ENCODE measurements at regions not wholly inside any gene's neighbourhood (a gene's known extent, or its start where the extent isn't known, plus 50 kb on each side); places are given as distances from the start of the nearest gene placed in this dataset.

DNA sequence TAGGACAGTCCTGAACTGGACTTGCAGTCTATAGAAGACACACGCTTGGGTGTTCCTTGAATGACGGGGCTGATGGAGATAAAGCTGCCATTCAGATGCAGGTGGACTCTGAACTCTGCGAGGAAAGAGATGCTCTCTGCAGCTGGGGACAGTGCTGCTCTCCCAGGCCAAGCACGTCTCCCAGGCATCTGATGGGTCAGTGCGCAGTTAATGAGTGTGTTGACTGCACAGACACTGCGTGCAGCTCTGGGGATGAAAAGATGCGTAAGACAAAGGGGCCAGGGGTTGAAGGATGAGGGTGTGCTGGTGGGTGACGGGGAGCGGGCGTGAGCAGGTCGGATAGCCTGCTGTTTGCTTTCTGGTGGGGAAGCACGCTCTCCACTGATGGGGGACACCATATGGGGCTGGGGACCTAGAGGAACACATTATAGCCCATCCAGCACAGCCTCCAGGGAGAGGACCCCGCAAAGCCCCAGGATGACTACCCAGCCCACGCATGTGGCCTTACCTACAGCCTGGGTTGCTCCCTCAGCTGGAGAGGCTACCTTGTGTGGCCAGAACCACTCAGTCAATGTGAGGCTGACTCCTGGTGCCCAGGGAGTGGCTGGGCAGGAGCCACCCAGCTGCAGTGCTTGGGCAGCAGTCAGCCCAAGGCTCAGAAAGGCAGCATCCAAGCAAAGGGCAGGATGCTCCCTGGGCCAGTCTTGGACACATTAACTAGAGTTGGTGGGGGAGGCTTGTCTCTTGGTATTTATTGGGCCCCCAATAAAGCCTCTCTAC lies 246.3 kb downstream of the RBFOX3 start:
- DNase-seq, result no peak

DNA sequence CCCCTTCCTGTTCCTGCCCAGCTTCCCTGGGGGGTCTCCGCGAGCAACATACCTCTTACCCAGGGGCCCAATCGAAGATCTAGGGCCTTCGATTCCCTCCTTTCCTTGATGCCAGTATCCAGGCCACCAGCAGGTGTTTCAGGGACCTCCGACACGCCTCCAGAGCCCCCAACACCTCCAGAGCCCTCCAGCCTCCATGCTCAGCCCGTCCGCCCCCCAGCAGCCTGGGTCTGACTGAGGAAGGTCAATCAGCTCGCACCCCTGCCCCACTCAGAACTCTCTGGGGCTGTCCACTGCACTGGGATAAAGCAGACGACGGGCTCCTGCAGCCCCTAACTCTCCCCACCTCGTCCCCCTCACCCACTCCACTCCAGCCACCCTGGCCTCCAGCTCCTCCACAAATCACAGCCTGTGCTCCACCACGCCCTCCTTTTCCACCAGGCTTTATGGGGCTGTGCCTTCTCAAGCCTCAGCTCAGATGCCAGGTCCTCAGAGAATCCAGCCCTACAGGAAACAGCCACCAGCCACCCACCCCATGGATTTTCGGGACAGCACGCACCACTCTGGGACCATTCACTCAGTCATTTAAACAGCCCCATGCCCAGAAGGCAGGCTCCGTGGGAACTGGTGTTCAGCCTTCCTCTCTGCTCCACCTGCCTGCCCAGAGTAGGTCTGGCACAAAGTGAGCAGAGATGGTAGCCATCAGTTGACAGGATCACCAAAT lies 247.1 kb downstream of the RBFOX3 start:
- no peak for DNase-seq

DNA sequence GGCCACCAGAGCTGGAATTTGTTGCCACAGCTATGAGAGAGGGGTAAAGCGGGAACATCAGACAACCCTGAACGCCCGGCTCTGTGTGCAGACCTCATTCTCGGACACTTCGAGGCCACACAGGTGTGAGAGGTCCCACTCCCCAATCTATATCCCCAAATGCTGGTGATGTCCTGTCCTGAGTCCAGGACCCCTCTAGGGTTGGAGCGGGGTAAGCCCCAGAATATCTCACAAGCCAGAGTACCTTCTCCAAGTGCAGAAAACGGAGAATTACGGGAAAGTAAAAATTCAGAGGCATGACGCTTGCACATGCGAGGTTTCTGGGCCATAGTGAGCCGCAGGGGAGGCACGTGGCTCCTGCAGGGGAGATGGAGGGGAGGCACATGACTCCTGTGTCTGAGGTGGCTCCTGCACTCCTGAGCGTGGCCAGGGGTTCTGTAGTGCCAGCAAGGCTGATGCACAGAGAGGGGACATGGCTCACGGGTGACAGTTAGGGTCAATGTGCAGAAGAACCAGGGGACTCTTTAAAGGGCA lies 248.0 kb downstream of the RBFOX3 start:
- no peak for DNase-seq

DNA sequence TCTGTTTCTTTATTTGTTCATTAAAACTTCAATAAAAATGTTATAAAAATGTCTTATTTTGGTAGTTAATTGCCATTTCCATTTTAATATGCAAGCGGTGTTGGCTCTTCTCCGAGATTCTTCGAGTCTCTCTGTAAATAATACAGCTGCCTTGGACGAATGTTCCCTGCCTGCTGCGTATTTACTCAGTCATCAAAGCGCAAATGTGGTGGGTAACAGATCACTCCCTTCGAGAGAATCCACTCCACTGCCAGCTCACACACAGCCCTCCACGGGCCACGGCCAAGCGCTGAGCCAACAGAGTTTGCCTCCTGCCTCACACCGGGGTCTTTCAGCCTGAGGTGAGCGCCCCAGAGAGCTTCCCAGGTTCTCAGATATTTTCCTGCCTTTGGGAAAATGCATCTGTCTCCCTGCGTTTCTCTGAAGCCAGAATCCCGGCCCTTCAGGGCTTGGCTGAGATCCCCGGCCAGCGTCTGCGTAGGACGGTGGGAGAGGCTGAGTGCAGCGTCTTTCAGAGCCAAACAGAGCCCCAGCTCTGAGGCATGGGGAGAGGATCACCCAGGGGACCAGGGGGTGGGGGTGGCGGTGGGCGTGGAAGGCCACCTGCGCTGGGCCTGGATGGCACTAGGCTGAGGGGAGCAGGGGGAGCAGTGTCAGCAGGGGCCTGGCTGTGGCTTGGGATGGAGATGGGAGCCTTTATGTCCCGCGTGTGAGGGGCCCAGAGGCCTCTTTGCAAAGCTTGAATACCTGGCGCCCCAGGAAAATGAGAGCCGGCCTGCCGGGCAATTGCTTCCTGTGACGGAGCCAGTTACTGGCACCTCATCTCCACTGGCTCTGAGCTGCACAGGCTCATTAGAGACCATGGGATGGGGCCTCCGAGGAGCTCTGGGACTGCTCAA lies 248.7 kb downstream of the RBFOX3 start:
- DNase-seq, result no peak

DNA sequence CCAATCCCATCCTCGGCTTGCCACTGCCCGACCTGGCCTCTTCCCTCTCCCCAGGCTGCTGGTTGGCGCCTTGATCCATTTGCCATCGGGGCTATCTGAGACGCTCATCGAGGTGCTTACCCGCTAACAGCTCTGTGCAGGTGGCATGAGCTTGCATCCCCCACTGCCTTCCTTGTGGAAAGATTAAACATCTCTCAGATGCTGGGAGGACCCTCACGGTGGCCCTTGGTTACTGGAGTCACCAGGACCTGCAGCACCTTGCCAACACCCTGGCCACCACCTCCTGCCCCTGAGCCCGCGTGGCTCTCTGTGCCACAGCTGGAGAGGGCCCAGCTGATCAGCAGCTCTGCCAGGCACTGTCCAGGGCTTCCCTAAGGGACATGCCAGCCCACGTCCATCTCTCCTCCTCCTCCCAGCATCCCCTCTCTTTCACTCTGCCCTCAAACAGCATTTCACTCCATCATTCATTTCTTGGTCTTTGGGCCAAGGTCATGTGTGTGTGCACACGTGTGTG lies 249.6 kb downstream of the RBFOX3 start:
- DNase-seq, result no peak

DNA sequence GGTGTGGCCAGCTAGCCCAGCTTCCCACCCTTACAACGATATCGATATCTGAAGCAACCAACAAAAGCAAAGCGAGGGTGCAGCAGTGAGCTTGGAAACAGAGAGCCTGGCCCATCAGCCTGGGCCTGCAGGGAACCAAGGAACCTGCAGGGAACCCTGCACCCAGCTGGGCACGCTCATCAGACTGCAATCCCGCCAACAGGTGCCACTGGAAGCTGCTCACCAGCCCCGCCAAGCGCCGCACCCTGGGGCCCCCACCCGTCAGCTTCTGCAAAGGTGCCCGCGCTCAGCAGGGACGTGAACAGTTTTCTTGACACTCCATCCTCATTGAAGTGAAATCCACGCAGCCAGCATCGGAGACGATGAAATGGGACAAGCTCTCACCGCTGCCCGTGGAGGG lies 250.7 kb downstream of the RBFOX3 start:
- DNase-seq, result no peak

DNA sequence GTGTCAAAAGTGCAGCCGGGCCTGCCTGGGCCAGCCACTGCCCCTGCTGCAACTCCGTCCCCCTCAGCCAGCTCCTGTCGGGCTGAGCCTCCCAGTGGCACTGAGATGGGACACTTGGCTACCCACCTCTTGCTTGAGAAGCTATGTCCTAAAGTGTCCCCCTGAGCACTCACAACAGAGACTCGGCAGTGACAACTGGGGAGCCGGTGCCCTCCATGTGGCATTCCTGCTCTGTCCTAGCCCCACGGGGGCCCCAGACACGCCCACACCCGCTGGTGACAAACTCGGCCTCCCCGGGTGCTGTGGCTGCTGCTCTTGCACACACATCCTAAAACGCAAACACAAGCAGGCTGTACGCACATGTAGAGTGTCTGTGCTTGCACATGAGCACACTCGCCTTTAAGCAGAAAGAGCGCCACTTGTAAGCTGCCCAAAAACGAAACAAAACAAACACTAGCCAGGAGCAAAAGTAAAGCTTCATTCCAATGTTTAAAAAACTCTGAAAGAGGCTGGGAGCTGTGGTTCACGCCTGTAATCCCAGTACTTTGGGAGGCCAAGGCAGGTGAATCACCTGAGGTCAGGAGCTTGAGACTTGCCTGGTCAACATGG lies 253.9 kb downstream of the RBFOX3 start:
- no peak for DNase-seq

GRCh38 chr17:79355165-79355564 lies 255.7 kb downstream of the RBFOX3 start:
- DNase-seq, result peak; percentile 23

DNA sequence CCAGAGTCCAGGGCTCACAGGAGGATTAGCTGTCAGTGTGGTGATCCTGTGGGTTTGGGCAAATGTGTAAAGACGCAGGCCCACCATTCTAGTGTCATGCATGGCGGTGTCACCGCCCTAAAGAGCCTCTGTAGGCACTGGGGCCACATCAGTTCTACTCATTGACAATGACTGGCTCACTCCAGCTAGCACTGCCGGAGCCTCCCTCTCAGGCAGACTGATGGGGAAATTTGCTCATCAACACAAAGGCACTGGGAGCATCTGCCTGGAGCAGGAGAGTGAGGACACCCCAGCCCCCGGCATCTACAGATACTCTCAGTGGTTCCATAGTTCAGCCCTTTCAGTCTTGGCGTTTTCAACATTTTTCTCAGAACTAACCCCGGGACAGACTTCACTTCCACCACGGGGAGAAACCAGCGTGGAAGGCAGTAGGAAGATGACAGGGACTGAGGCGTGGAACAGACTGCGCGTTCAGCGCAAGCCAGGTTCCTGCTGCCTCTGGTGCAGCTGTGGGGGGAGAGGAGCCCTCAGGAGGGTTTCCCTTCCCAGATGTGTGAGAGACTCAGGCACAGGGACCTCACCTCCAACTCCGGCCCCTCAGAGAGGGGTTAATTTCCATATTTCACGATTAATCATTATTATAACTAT lies 256.6 kb downstream of the RBFOX3 start:
- DNase-seq, result no peak

DNA sequence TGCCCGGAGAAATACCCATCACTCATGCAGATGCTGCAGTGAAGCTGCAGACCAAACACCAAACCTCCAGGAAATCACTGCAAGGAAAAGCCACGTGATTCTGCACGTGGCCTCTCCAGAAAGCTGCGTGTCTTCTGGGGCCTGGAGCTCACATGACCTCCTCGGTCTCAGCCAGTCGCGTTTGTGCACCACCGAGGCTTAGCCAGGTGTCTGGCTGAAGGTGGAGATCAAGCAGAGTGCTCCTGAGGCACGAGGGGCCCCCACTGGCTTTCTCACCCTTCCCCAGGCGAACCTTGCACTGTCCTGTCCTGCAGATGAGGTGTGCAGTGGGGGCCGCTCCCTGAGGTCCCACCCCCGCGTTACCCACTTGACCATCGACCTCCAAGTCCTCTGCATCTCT lies 257.3 kb downstream of the RBFOX3 start:
- DNase-seq, result no peak

DNA sequence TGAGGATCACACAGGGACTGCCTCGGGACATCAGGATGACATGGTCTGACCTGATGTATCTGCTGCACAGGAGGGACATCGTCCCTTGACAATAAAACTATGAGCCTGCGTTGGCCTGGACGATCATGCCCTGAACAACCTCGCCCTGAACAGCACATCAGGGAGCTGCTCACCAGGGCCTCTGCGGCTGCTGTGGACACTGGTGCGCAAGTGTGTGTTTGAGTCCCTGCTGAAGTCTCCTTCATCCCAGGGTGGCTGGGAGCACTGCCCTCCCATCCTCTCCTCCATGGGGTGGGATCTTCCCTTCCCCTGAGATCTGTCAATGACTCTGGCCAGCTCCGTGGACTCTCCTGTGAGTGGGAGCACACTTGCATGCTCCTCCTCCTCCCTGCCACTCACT lies 257.8 kb downstream of the RBFOX3 start:
- no peak for DNase-seq

- no peak for DNase-seq
Observed at GRCh38 chr17:79350533-79350932, 260.3 kb downstream of the RBFOX3 start.

DNA sequence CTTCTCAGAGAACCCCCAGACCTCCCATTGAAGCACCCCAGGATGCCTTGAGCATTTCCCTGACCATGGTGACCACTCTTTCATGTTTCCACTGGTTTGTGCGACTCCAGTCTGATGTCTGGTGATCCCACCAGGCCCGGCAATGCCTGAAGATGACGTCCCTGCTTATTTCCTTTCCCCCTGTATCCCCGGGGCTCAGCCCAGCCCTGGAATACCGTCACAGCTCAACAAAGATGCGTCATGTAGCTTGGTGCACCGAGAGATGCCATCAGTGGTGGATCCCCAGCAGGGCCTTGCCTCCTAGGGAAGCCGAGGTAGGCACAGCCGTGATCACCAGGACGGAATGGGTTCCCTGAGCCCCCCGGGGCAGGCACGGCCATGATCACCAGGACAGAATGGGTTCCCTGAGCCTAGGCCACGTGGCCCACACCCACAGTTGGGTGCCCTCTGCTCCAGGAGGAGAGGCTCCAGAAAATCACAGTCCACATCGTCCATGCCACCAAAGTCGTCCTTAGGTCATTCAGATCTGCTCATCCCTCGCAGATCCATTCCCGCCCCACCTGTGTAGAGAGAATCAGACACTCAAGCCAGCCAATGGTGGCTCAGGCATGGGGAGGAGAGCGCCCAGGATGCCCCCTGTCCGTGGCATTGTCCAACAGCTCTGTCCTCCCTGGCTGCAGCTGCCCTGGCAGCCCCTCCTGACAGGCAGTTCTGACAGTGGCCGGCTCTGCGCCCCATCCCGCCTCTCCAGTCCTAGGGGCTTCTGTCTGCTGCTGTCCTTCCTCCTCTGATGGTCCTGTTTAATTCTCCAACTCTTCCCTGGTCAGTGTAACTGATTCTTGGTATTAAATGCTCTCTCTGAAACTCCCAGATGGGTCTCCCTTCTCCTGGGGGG lies 261.1 kb downstream of the RBFOX3 start:
- DNase-seq, result no peak

- no peak for DNase-seq
Observed at GRCh38 chr17:79342376-79342775, 267.8 kb downstream of the ENGASE start.

DNA sequence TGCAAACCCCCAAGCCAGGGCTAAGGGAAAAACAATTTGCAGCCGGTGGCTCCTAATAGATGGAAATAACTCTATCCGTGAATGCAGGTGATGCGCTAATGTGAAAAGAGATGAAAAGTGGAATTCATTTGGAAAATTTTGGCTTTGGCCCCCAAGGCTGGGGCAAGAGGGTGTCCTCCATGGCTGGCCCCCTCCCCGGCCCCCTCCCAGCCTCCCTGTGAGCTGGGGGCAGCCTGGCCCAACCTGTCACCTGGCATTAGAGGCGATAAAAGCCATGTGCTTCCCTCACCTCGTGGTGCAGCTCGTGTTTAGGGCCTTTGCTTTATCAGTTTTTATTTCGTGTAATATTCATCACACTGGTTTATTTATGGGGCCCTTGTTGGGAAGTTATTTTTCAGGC lies 267.2 kb downstream of the ENGASE start:
- DNase-seq, result no peak

GRCh38 chr17:79341222-79341780 lies 266.7 kb downstream of the ENGASE start:
- DNase-seq, result no peak

- no peak for DNase-seq
Observed at GRCh38 chr17:79340333-79341221, 266.0 kb downstream of the ENGASE start.

- DNase-seq, result no peak
Observed at GRCh38 chr17:79339321-79339720, 264.7 kb downstream of the ENGASE start.

DNA sequence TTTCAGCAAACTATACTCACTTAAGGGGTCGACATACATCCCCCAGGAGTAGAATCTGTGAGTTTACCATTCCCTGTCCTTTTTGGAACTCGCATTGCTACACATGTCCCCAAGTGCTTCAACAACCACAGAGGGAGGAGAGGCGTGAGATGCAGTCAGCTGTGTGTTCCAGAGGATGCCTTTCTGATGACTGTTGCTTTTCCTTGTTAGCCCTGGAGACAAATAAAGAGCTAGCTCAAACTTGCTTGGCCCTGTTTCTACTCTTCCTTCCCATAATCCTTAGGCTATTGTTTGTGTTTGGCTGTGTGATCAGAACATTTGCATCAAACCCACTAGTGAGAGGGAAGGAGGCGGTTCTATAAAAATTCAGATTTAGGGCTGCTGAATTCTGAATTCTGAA lies 264.0 kb downstream of the ENGASE start:
- no peak for DNase-seq

- DNase-seq, result no peak
Observed at GRCh38 chr17:79338152-79338551, 263.5 kb downstream of the ENGASE start.
